ENCODE measurements at regions not wholly inside any gene's neighbourhood (a gene's known extent, or its start where the extent isn't known, plus 50 kb on each side); places are given as distances from the start of the nearest gene placed in this dataset.

DNA sequence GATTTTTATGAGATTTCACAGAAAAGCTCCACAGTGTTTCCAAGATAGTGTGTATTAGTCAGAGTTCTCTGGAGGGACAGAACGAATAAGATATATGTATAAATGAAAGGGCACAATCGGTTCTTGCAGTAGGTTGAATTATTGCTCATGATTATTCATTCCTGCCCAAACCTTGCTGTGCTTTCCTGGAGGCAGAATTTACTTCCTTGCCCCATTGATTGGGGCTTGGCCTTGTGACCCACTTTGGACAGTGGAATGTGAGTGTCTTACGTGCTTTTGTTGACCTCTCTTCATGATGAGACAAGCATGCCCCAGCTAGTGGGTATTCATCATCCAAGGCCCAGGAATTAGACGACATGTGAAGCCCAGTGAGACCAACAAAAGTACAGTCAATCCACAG is 53.0 kb upstream of the ABCB5 start:
- Histone ChIP-seq H3K27ac (ENCODE audit: low read depth, low read length) (no peak overlapping the region), H3K4me3 (ENCODE audit: low read length) (no peak overlapping the region), H3K27me3 (ENCODE audit: control insufficient read depth, insufficient read depth, low read length, poor library complexity, severe bottlenecking) (no peaks in the 10 kb centered on the region), H3K9me3 (ENCODE audit: control insufficient read depth, low read length) (no peaks in the 10 kb centered on the region), H3K36me3 (ENCODE audit: control insufficient read depth, insufficient read depth, low read length) (no peaks in the 10 kb centered on the region), H3K9ac (ENCODE audit: extremely low read depth, low read length, poor library complexity, severe bottlenecking) (no peak overlapping the region), H3K4me1 (ENCODE audit: control insufficient read depth, insufficient read depth, low read length) (no peaks in the 10 kb centered on the region)
- H3K4me3 Mint-ChIP-seq: no peak overlapping the region
- H3K9me3 Mint-ChIP-seq: no peaks in the 10 kb centered on the region
- no peak overlapping the region for H3K27ac Mint-ChIP-seq
- no peaks in the 10 kb centered on the region for H3K27me3 Mint-ChIP-seq (ENCODE audit: insufficient read depth)
- WGBS, 2 experiments (ENCODE audit: insufficient coverage in 1 of 2, insufficient read length in 1 of 2): 88 to 91% methylated on average over 2 to 4 of the region's 4 CpGs
- H3K36me3 Mint-ChIP-seq (ENCODE audit: low read depth): no peaks in the 10 kb centered on the region
- H3K4me1 Mint-ChIP-seq: no peaks in the 10 kb centered on the region
- TF ChIP-seq CTCF (conservative IDR thresholded peaks at IDR 0.05): no peak
- no peak for DNase-seq

Measured in endodermal cell (in vitro differentiated cells).